Left ventricle myocardium superior (tissue), 1 donor: ENCODE measurements at regions not wholly inside any gene's neighbourhood (a gene's known extent, or its start where the extent isn't known, plus 50 kb on each side); places are given as distances from the start of the nearest gene placed in this dataset.
A peak's percentile ranks its signal among the peaks of the same experiment; 100 is the strongest.
"Not testable (repeated sequence)": the region's sequence is repeated elsewhere in the genome, so short reads cannot be mapped to it uniquely, and the experiment has no call there.

Source experiments
- ATAC-seq: fragments of 200-7000 bp; cut with Tn5 transposase; one replicate; pipeline ENCODE4 v1.9.1; 2020; ENCODE audit warnings: mild to moderate bottlenecking, moderate library complexity
- DNase-seq: peaks from one replicate; pipeline ENCODE4 v3.0.0-alpha.2; 2020
- intact Hi-C: fragments of 100-400 bp; cut with micrococcal nuclease; formaldehyde crosslinking; loops from one replicate; pipeline ENCODE4 v1.11.0; 2022
- donor health status: DM: no; HTN: yes; CAD: no; lungs with severe emphysema.

DNA sequence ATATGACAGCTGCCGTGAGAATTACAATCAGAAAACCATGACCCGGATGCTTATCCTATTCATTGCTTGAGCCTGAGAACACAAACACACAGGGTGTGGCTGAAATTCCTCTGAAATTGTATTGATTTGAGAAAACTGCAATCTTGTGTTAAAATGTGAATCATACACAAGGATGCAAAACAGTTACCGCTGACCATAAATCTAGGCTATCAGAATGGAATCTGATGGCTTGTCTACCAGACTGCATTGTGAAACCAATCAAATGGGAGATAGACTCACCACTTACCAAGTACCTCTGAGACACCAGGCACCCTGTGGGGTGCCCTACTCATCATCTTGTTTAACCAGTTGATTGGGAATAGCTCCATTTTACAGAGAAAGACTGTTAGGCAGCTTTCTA, 188.7 kb upstream of the MSX2 start:
- DNase-seq (no peak), ATAC-seq (no peak)
- intact Hi-C loops = no loop called here

- DNase-seq, intact Hi-C loops, ATAC-seq: not testable (repeated sequence)
These were observed 184.6 kb upstream of the MSX2 start for GRCh38 chr5:174539823-174540222.

- DNase-seq (no peak), ATAC-seq (no peak)
- intact Hi-C loops = no loop called here
These were observed 182.3 kb upstream of the MSX2 start for GRCh38 chr5:174542037-174542436.

DNA sequence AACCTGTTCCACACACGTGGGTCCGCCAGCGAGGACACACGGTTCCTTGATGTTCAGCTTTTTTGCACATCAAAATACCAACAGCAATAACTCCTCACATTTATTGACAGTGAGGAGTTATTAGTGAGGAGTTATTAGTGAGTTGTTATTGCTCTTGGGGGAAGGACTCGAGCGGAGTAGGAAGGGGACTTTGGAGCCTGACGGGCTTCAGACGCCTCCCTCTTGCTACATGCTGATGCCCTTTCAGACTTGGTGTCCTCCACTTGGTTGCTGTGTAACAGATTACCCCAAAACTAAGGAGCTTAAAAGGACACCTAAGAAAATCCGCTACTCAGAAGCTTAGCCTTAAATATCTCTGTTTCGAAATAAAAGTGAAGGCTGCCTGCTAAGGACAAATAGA, 181.9 kb upstream of the MSX2 start:
- no peak for ATAC-seq
- DNase-seq = no peak
- intact Hi-C loops = no loop called here

DNA sequence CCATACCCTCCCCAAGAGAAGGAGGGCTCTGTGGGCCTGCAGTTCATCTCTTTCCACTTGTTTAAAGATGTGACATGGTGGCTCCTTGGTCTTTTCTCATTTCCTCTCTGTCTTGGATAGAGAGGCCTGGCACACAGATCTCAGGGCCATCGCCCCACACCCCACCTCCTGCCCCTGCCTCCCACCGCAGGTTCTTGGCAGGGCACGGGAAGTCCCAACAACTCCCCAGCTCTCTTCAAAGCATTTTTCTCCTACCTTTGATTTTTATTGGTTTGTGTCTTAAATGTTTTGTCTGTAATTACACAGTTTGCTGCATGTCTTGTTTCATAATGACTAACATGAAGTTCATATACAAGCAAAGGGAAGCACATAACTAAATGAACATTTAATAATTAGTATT, 178.5 kb upstream of the MSX2 start:
- ATAC-seq (no peak), DNase-seq (no peak)
- intact Hi-C loops = no loop called here

DNA sequence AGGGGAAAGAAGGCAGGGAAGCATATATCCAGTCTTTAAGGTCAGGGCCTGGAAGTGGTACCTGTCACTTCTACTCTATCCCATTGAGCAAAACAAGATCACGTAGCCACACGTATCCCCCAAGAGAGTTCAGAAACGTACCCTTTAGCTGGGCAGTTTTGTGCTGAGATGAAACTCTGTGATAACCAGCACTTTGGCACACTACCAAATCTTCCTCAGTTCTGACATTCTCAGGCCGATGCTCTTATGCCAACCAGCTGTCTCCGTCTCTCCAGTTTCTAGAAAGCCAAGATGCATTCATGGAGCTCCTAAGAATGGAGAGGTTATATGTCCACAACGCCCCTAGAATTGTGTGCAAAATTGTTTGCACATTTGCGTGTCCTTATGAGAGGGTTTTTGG, 176.6 kb upstream of the MSX2 start:
- no peak for DNase-seq
- ATAC-seq = no peak
- intact Hi-C loops = no loop called here

- intact Hi-C loops = no loop called here
- DNase-seq = no peak
These were observed 175.1 kb upstream of the MSX2 start for GRCh38 chr5:174549254-174549653.

DNA sequence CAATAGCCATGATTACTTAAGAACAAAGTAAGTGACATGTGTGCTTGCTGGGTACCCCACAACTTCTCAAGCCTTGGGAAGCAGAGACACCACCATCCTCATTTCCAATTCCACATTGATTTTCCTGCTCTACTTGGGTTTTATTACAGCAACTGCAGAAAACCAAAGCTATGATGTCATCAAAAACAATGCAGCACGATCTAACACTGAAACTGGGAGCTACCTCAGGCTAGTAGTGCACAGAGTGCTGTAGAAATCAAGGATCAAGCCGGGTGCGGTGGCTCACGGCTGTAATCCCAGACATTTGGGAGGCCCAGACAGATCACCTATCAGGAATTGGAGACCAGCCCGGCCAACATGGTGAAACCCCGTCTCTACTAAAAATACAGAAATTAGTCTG, 174.4 kb upstream of the MSX2 start:
- ATAC-seq (no peak), DNase-seq (no peak)
- intact Hi-C loops = no loop called here

More at GRCh38 chr5:174549254-174549653, 175.1 kb upstream of the MSX2 start:
- ATAC-seq = no peak

DNA sequence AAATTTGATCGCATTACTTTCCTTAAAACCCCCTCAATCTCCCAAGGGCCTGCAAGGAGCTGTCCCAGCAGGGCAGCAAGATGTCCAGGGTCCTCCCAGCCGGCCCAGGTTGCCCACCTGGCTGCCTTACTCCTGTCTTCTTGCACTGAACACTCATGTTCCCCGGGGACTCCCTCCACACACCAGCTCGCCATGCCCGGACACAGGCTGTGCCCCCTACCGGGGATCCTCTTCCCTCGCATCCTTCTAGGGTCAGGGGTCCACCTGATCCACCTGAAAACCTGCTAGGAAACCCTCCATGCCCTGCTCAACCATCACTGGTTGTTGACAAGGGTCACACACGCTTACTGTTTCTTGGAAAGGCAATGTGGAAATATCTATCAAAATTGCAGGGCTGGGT, 172.0 kb upstream of the MSX2 start:
- DNase-seq = no peak
- intact Hi-C loops = no loop called here

DNA sequence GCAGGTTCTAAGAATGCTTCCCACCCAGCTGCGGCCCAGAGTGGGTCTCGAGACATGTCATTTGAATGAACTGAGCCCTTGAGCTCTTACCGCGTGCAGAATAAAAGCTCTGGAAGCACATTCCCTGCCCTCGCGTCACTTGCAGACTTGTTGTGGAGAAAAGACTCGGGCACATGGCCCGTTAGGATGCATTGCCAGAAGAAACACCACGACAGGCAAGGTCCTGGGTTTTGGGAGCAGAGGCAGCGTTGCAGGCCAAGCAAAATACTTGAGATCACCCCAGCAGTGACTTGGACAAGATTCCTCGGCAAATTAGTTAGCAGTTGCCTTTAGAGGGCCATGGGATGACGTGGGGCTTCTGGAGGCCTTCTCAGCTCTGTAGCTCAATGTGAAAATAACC, 170.8 kb upstream of the MSX2 start:
- DNase-seq = peak; percentile 34
- intact Hi-C loops = no loop called here
- peak; percentile 48 for ATAC-seq

More for the DNA sequence above, 172.0 kb upstream of the MSX2 start:
- ATAC-seq = no peak

DNA sequence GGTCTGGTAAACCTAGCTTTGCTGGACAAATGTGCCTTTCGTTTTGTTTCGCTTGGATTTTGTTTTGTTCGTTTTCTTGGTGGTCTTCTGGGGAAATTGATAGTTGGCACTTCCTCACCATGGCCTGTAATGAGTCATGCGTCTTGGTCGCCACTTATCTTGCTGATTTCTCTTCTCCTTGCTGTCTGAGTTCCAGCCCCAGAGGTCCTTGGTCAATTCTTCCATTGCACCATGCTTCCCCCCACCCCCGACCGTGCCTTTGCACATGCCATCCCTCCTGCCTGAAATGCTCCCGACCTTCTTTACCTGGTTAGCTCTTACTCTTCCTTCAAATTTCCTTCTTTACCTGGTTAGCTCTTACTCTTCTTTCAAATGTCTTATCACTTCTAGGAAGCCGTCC, 168.7 kb upstream of the MSX2 start:
- ATAC-seq (no peak), DNase-seq (no peak)
- intact Hi-C loops = no loop called here

DNA sequence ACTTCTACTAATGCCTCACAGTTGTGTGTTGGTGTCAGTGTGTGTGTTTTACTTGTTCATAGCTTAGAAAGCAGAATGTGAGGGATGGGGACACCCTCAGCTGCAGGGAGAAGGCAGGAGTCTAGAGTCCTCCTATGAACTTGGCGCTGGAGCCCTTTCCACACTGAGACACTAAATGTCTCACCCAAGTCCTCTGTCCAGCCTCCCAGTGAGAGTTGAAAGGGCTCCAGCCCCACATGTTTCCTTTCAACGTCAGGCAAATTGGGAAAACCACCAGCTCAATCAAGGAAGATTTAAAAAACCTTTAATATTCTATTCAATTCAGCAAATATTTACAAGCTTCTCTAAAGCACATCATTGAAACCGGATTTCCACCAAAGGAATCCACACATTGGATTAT, 167.6 kb upstream of the MSX2 start:
- DNase-seq (no peak), ATAC-seq (no peak)
- intact Hi-C loops = no loop called here

GRCh38 chr5:174558190-174558589, 166.2 kb upstream of the MSX2 start:
- intact Hi-C loops = no loop called here
- DNase-seq (no peak), ATAC-seq (no peak)

GRCh38 chr5:174559141-174559540, 165.2 kb upstream of the MSX2 start:
- ATAC-seq (no peak), DNase-seq (no peak)
- intact Hi-C loops = no loop called here

GRCh38 chr5:174559566-174560090, 164.8 kb upstream of the MSX2 start:
- DNase-seq = no peak
- no peak for ATAC-seq
- intact Hi-C loops = no loop called here

DNA sequence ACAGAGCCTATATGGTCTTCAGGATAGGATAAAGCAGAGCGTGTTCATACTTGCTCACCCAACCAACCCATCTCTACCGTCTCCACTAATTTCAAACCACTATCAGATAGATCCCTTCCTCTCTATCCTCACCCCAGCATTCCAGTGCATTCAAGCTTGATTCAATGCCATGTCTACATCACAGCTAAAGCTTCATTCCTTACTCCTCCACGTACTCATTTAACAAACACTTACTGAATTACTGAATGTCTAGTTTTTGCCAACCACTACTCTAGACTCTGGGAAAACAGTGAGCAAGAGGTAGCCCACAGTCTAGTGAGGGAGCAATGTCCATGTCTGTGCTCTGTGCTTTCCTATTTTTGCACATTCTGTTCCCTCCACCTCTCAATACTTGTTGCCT, 163.5 kb upstream of the MSX2 start:
- DNase-seq (no peak), ATAC-seq (no peak)
- intact Hi-C loops = no loop called here

DNA sequence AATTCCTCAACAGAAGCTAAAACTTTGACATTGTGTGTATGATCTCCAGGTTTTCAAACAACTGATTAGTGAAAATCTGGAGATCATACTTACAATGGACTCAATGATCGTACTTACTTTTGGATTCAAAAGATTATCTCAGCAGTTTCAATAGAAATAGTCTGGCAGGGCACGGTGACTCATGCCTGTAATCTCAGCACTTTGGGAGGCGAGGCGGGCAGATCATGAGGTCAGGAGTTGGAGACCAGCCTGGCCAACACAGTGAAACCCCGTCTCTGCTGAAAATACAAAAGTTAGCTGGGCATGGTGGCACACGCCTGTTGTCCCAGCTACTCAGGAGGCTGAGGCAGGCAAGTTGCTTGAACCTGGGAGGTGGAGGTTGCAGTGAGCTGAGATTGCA, 161.3 kb upstream of the MSX2 start:
- ATAC-seq, DNase-seq, intact Hi-C loops: not testable (repeated sequence)

- ATAC-seq = no peak
- intact Hi-C loops = no loop called here
- DNase-seq = no peak
These were observed 160.5 kb upstream of the MSX2 start for GRCh38 chr5:174563899-174564298.

DNA sequence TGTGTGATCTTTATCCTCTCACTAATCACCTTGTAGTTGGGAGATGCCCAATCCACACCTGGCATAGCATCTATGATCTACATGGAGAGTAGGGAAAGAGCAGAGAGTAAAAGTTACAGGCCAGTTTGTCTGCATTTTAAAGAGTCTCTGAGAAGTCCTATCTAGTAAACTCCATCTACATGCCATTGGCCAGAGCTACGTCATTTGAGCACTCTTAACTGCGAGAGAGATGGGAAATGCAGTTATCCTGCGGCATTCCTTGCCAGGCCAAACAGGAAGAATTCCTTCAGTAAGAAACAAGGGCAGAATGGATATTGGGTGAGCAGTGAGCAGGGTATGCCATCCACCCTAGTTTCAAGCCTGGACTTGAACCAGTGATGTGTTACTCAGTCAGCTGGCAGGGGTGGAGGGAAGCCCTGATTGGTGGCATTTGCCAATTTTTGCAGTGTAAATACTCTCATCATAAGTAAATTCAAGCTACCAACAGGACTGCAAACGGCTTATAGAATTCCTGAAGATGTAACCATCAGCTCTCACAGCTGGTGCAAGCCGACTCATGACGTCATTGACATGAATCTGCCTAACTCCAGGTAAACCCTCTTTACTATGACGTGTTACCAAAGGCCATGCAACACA, 156.8 kb upstream of the MSX2 start:
- intact Hi-C loops = no loop called here
- ATAC-seq (no peak), DNase-seq (no peak)

- no peak for DNase-seq
- intact Hi-C loops = no loop called here
- ATAC-seq = no peak
These were observed 153.7 kb upstream of the MSX2 start for GRCh38 chr5:174570662-174571061.

GRCh38 chr5:174571662-174572397, 152.6 kb upstream of the MSX2 start:
- peak; percentile 98 for ATAC-seq
- intact Hi-C loops = no loop called here

More at GRCh38 chr5:174571662-174572397, 152.6 kb upstream of the MSX2 start:
- DNase-seq = peak; percentile 41
